ENCODE measurements at regions not wholly inside any gene's neighbourhood (a gene's known extent, or its start where the extent isn't known, plus 50 kb on each side); places are given as distances from the start of the nearest gene placed in this dataset.
A peak's percentile ranks its signal among the peaks of the same experiment; 100 is the strongest.

DNA sequence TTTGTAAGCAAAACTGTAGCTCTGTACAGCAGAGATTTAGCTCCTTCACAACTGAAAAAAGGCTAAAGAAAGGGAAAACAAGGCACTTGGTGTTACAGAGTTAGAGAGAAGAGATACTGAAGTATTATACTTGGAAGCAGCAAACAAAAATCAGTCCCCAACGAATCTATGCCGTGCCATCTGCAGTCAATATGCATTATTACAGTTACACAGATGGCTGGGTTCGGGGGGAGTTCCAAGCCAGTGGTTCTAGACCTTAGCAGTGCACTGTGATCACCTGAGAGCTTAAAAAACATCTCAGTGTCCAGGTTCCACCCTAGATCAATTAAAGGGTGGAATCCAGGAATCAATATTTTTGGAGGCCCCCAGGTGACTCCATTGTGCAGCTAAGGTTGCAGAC, 489.9 kb downstream of the SHISA9 start (continued):
- TF ChIP-seq CTCF (IDR thresholded peaks at IDR 0.05 in 2 of 3, conservative IDR thresholded peaks at IDR 0.05 in 1 of 3; ENCODE audit: control insufficient read depth in 2 of 3, extremely low read depth in 1 of 3, insufficient read depth in 1 of 3, low read depth in 3 of 3, low read length in 3 of 3) (peak in 2 of 3 experiments; percentile 15 to 33; a peak in 3 of 6 replicates), NR2F1 (conservative IDR thresholded peaks at IDR 0.05) (0 out of 2 replicates have a peak, but pooled peaks have one; percentile 21), SMC3 (IDR thresholded peaks at IDR 0.05; ENCODE audit: borderline replicate concordance, low read length) (peak; percentile 21; the same call in 1 of the 2 replicates), KLF5 (IDR thresholded peaks at IDR 0.05; ENCODE audit: partially characterized antibody) (no peak), CREM (IDR thresholded peaks at IDR 0.05; ENCODE audit: low read depth) (no peak), DPF2 (IDR thresholded peaks at IDR 0.05) (no peak), BCL3 (IDR thresholded peaks at IDR 0.05; ENCODE audit: borderline replicate concordance, insufficient read depth, low read depth, low read length, poor library complexity, severe bottlenecking) (no peak), SIN3A (IDR thresholded peaks at IDR 0.05; ENCODE audit: low read depth, low read length) (no peak), GATAD2B (conservative IDR thresholded peaks at IDR 0.05; ENCODE audit: low read depth) (no peak), CEBPB (IDR thresholded peaks at IDR 0.05; ENCODE audit: borderline replicate concordance in 1 of 2, low read depth in 2 of 2, low read length in 2 of 2) (no peak), PAX8 (IDR thresholded peaks at IDR 0.05) (no peak), IRF3 (IDR thresholded peaks at IDR 0.05) (no peak), CHD2 (IDR thresholded peaks at IDR 0.05; ENCODE audit: borderline replicate concordance, low read depth, low read length) (no peak), CREB1 (IDR thresholded peaks at IDR 0.05; ENCODE audit: low read depth) (no peak), STAT1 (conservative IDR thresholded peaks at IDR 0.05) (no peak), TCF7 (IDR thresholded peaks at IDR 0.05; ENCODE audit: borderline replicate concordance) (no peak), JUNB (IDR thresholded peaks at IDR 0.05) (no peak), IRF4 (IDR thresholded peaks at IDR 0.05; ENCODE audit: low read depth, low read length) (no peak), CBX3 (IDR thresholded peaks at IDR 0.05; ENCODE audit: borderline replicate concordance, low read depth) (no peak), RBBP5 (conservative IDR thresholded peaks at IDR 0.05) (no peak), CBX5 (IDR thresholded peaks at IDR 0.05; ENCODE audit: low read depth) (no peak), TBL1XR1 (IDR thresholded peaks at IDR 0.05; ENCODE audit: low read depth, low read length) (no peak), YY1 (IDR thresholded peaks at IDR 0.05; ENCODE audit: low read depth, low read length) (0 out of 2 replicates have a peak, but pooled peaks have one; percentile 15), NBN (IDR thresholded peaks at IDR 0.05) (no peak), ZNF274 (IDR thresholded peaks at IDR 0.05; ENCODE audit: insufficient read depth, insufficient read length) (no peak), CBFB (IDR thresholded peaks at IDR 0.05; ENCODE audit: low read depth) (no peak)
- TF ChIP-seq, protein P1, sequence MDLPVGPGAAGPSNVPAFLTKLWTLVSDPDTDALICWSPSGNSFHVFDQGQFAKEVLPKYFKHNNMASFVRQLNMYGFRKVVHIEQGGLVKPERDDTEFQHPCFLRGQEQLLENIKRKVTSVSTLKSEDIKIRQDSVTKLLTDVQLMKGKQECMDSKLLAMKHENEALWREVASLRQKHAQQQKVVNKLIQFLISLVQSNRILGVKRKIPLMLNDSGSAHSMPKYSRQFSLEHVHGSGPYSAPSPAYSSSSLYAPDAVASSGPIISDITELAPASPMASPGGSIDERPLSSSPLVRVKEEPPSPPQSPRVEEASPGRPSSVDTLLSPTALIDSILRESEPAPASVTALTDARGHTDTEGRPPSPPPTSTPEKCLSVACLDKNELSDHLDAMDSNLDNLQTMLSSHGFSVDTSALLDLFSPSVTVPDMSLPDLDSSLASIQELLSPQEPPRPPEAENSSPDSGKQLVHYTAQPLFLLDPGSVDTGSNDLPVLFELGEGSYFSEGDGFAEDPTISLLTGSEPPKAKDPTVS (IDR thresholded peaks at IDR 0.05; ENCODE audit: low read depth, low read length) = no peak
- TF ChIP-seq, protein P2, sequence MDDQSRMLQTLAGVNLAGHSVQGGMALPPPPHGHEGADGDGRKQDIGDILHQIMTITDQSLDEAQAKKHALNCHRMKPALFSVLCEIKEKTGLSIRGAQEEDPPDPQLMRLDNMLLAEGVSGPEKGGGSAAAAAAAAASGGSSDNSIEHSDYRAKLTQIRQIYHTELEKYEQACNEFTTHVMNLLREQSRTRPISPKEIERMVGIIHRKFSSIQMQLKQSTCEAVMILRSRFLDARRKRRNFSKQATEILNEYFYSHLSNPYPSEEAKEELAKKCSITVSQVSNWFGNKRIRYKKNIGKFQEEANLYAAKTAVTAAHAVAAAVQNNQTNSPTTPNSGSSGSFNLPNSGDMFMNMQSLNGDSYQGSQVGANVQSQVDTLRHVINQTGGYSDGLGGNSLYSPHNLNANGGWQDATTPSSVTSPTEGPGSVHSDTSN (IDR thresholded peaks at IDR 0.05; ENCODE audit: insufficient replicate concordance, low read depth, low read length) = no peak
